ENCODE measurements at regions not wholly inside any gene's neighbourhood (a gene's known extent, or its start where the extent isn't known, plus 50 kb on each side); places are given as distances from the start of the nearest gene placed in this dataset.

GRCh38 chr1:14094611-14095400 lies 394.8 kb downstream of the PRDM2 start:
- Histone ChIP-seq H3K27me3 (ENCODE audit: insufficient read depth, low read depth) (no peaks in the 10 kb centered on the region), H3K36me3 (ENCODE audit: low read depth) (no peaks in the 10 kb centered on the region), H3K4me2 (no peak overlapping the region), H3K9me3 (ENCODE audit: insufficient read depth, low read depth) (no peaks in the 10 kb centered on the region), H3K4me3 (no peak overlapping the region), H4K20me1 (ENCODE audit: insufficient read depth) (no peaks in the 10 kb centered on the region), H3K9me2 (ENCODE audit: insufficient read depth) (no peaks in the 10 kb centered on the region), H2AFZ (no peak overlapping the region), H3F3A (ENCODE audit: insufficient read depth, low read depth) (no peaks in the 10 kb centered on the region), H3K27ac (no peak overlapping the region), H3K79me2 (ENCODE audit: low read depth) (no peaks in the 10 kb centered on the region), H3K4me1 (replicated peaks; ENCODE audit: insufficient read depth) (no peaks in the 10 kb centered on the region)
- intact Hi-C loops (cut with micrococcal nuclease; ENCODE audit: unreplicated experiment) = no loop called here
- CTCF ChIA-PET = no interaction called here
- POLR2A ChIA-PET (ENCODE audit: unreplicated experiment) = no interaction called here
- TF ChIP-seq, protein P1, sequence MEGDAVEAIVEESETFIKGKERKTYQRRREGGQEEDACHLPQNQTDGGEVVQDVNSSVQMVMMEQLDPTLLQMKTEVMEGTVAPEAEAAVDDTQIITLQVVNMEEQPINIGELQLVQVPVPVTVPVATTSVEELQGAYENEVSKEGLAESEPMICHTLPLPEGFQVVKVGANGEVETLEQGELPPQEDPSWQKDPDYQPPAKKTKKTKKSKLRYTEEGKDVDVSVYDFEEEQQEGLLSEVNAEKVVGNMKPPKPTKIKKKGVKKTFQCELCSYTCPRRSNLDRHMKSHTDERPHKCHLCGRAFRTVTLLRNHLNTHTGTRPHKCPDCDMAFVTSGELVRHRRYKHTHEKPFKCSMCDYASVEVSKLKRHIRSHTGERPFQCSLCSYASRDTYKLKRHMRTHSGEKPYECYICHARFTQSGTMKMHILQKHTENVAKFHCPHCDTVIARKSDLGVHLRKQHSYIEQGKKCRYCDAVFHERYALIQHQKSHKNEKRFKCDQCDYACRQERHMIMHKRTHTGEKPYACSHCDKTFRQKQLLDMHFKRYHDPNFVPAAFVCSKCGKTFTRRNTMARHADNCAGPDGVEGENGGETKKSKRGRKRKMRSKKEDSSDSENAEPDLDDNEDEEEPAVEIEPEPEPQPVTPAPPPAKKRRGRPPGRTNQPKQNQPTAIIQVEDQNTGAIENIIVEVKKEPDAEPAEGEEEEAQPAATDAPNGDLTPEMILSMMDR (conservative IDR thresholded peaks at IDR 0.05) = 0 out of 2 replicates have a peak, but pooled peaks have one; percentile 35
- no peak for TF ChIP-seq EZH2 (IDR thresholded peaks at IDR 0.05; ENCODE audit: low read depth)
- DNase-seq = no peak
- BruUV-seq (replicated peaks) = no TSS peak

- ChIA-PET POLR2A (ENCODE audit: unreplicated experiment) (no interaction called here), CTCF (no interaction called here)
- no peak overlapping the region for H3K27ac ChIP-seq
- H4K20me1 ChIP-seq (ENCODE audit: insufficient read depth) = no peaks in the 10 kb centered on the region
- H3F3A ChIP-seq (ENCODE audit: insufficient read depth, low read depth) = no peaks in the 10 kb centered on the region
- H3K79me2 ChIP-seq (ENCODE audit: low read depth) = no peaks in the 10 kb centered on the region
- no peaks in the 10 kb centered on the region for H3K36me3 ChIP-seq (ENCODE audit: low read depth)
- no peaks in the 10 kb centered on the region for H3K9me3 ChIP-seq (ENCODE audit: insufficient read depth, low read depth)
- H3K4me3 ChIP-seq = no peak overlapping the region
- intact Hi-C loops (cut with micrococcal nuclease; ENCODE audit: unreplicated experiment) = no loop called here
- H3K4me1 ChIP-seq (replicated peaks; ENCODE audit: insufficient read depth) = no peaks in the 10 kb centered on the region
- TF ChIP-seq, protein P1 (conservative IDR thresholded peaks at IDR 0.05) = no peak
- TF ChIP-seq EZH2 (IDR thresholded peaks at IDR 0.05; ENCODE audit: low read depth) = no peak
- no peak overlapping the region for H3K4me2 ChIP-seq
- BruUV-seq (replicated peaks) = no TSS peak
- no peak for DNase-seq
- H3K27me3 ChIP-seq (ENCODE audit: insufficient read depth, low read depth) = no peaks in the 10 kb centered on the region
- H2AFZ ChIP-seq = no peak overlapping the region
- no peaks in the 10 kb centered on the region for H3K9me2 ChIP-seq (ENCODE audit: insufficient read depth)
Observed at GRCh38 chr1:14098294-14098913, 398.4 kb downstream of the PRDM2 start.

DNA sequence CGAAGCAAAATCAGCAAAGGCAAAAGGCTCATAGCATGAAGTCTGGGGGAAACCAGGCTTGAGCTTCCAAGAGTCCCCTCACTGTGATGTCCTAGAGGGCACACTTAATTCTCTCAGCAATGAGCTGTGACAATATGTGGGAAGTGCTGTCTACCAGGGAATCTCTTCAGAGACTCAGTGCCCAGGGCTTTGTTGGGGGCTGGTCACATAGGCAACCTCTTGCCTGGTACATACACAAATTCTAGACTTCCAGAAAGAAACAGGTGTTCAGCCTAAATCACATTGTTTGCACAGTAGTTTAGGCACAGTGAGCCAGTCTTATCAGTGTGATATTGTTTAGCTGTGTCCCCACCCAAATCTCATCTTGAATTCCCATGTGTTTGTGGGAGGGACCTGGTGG lies 400.5 kb downstream of the PRDM2 start:
- TF ChIP-seq EZH2 (IDR thresholded peaks at IDR 0.05; ENCODE audit: low read depth) = no peak
- TF ChIP-seq, protein P1 (conservative IDR thresholded peaks at IDR 0.05) = no peak
- H3K27ac ChIP-seq = no peak overlapping the region
- POLR2A ChIA-PET (ENCODE audit: unreplicated experiment) = no interaction called here
- BruUV-seq (replicated peaks) = no TSS peak
- H3K4me2 ChIP-seq = no peak overlapping the region
- H3K36me3 ChIP-seq (ENCODE audit: low read depth) = no peaks in the 10 kb centered on the region
- intact Hi-C loops (cut with micrococcal nuclease; ENCODE audit: unreplicated experiment) = no loop called here
- no peaks in the 10 kb centered on the region for H3K79me2 ChIP-seq (ENCODE audit: low read depth)
- no peaks in the 10 kb centered on the region for H3K9me3 ChIP-seq (ENCODE audit: insufficient read depth, low read depth)
- H3K4me1 ChIP-seq (replicated peaks; ENCODE audit: insufficient read depth) = no peaks in the 10 kb centered on the region
- no peaks in the 10 kb centered on the region for H3K9me2 ChIP-seq (ENCODE audit: insufficient read depth)
- no peak overlapping the region for H3K4me3 ChIP-seq
- no peak for DNase-seq
- H2AFZ ChIP-seq = no peak overlapping the region
- H4K20me1 ChIP-seq (ENCODE audit: insufficient read depth) = no peaks in the 10 kb centered on the region
- no peaks in the 10 kb centered on the region for H3F3A ChIP-seq (ENCODE audit: insufficient read depth, low read depth)
- H3K27me3 ChIP-seq (ENCODE audit: insufficient read depth, low read depth) = no peaks in the 10 kb centered on the region
- CTCF ChIA-PET = interaction anchor here (0.5 kb wide), 1 partner anchor 932 kb away, joined by 5 read pairs; no protein-coding TSS in a partner anchor

All from PC-9 (cell line).